Transverse colon (tissue), 1 donor: ENCODE measurements at regions not wholly inside any gene's neighbourhood (a gene's known extent, or its start where the extent isn't known, plus 50 kb on each side); places are given as distances from the start of the nearest gene placed in this dataset.

Experiments
- EP300 ChIP-seq: sonication (generic); formaldehyde crosslinking; IDR thresholded peaks from one replicate; pipeline ENCODE4 v1.6.1; 2017; ENCODE audit warnings: antibody characterized with exemption, low read depth
- POLR2A ChIP-seq: fragments of 450-650 bp; IDR thresholded peaks from one replicate; pipeline ENCODE4 v1.6.1; 2016; ENCODE audit warnings: antibody characterized with exemption, mild to moderate bottlenecking, moderate library complexity

DNA sequence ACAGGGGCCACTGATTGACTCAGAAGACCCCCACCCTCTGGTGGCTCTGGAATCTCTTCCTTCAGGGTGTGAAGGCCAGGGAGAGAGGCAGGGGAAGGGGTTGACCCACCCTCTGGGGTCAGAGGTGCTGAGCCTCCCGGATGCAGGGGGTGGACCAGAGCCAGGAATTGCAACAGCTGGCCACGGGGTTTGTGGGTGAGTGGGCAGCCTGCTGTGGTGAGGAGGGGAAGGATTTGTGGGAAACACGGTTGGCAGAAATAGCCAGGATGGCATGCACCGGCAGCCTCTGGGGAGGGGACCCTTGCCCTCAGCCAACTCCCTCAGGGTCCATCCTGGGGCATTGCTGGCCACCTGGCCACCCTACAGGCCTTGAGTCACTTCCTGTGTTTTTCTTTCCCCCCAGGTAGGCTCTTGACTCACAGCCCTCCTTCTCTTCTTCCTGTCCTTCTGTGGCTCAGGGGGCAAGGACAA, 92.8 kb downstream of the MRPL14 start:
- TF ChIP-seq EP300: no peak
- TF ChIP-seq POLR2A: no peak
